BJ (cell line): ENCODE measurements at regions not wholly inside any gene's neighbourhood (a gene's known extent, or its start where the extent isn't known, plus 50 kb on each side); places are given as distances from the start of the nearest gene placed in this dataset.

Experiments used
- CTCF ChIA-PET: fragments of 350-600 bp; formaldehyde crosslinking; extraction: SDS; loops from one replicate; lab custom pipeline; 2021; ENCODE audit warnings: antibody characterized with exemption, inconsistent platforms; lab: Yijun Ruan, JAX
- POLR2A ChIA-PET: fragments of 300-600 bp; sonication (Branson Sonifier 250); formaldehyde crosslinking; extraction: SDS; loops from one replicate; lab custom pipeline; 2021; ENCODE audit warnings: antibody characterized with exemption; lab: Charles Lee
- DNase-seq: peaks from one replicate; pipeline ENCODE4 v3.0.0-alpha.2; 2011; ENCODE audit warnings: low read depth
- H3K27me3 ChIP-seq: 2 replicates; pipeline ENCODE4 v1.6.0; 2011; ENCODE audit warnings: low read length; ENCODE audit not compliant: control insufficient read depth, insufficient read depth
- H3K36me3 ChIP-seq: 2 replicates; pipeline ENCODE4 v1.5.1; 2011; ENCODE audit warnings: low read length; ENCODE audit not compliant: control insufficient read depth, insufficient read depth
- H3K4me3 ChIP-seq: 2 replicates; pipeline ENCODE4 v1.5.1; 2011; ENCODE audit warnings: low read depth, mild to moderate bottlenecking, control low read depth, low read length
- TF ChIP-seq, protein P1 (sequence below): IDR thresholded peaks from 2 replicates; pipeline ENCODE4 v1.5.1; 2011; ENCODE audit warnings: low read depth, mild to moderate bottlenecking, control low read depth, inconsistent platforms, low read length, moderate library complexity; ENCODE audit not compliant: insufficient read depth

DNA sequence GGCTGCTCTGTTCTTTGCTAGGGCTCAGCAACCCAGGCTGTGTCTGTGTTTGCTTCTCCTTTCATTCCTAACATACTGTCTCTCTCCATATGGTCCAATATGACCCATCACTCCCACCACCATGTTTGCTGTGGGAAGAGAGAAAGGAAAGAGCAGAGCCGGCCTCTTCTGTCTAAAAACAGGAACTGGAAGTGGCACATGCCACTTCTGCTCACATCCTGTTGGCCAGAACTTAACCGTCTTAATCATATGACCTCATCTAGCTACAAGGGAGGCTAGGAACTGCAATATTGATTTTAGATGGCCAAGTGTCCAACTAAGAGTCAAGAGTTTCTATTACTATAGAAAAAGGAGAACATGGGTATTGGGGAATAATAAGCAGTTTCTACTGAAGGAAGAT is 212.5 kb upstream of the CHD6 start:
- TF ChIP-seq, protein P1, sequence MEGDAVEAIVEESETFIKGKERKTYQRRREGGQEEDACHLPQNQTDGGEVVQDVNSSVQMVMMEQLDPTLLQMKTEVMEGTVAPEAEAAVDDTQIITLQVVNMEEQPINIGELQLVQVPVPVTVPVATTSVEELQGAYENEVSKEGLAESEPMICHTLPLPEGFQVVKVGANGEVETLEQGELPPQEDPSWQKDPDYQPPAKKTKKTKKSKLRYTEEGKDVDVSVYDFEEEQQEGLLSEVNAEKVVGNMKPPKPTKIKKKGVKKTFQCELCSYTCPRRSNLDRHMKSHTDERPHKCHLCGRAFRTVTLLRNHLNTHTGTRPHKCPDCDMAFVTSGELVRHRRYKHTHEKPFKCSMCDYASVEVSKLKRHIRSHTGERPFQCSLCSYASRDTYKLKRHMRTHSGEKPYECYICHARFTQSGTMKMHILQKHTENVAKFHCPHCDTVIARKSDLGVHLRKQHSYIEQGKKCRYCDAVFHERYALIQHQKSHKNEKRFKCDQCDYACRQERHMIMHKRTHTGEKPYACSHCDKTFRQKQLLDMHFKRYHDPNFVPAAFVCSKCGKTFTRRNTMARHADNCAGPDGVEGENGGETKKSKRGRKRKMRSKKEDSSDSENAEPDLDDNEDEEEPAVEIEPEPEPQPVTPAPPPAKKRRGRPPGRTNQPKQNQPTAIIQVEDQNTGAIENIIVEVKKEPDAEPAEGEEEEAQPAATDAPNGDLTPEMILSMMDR = no peak
- DNase-seq = no peak
- Histone ChIP-seq H3K36me3 (no peaks in the 10 kb centered on the region), H3K4me3 (no peak overlapping the region), H3K27me3 (no peaks in the 10 kb centered on the region)
- ChIA-PET POLR2A (no interaction called here), CTCF (interaction anchor here (1.0 kb wide), 1 partner anchor 8 kb away, joined by 3 read pairs; no protein-coding TSS in a partner anchor)

- CTCF ChIA-PET = no interaction called here
- no peak overlapping the region for H3K4me3 ChIP-seq
- POLR2A ChIA-PET = no interaction called here
- DNase-seq = no peak
- H3K27me3 ChIP-seq = no peaks in the 10 kb centered on the region
- TF ChIP-seq, protein P1 = no peak
- no peaks in the 10 kb centered on the region for H3K36me3 ChIP-seq
Measured at GRCh38 chr20:41819436-41819835, 201.3 kb upstream of the CHD6 start.

GRCh38 chr20:41818991-41819390 is 200.8 kb upstream of the CHD6 start:
- no peak for DNase-seq
- Histone ChIP-seq H3K27me3 (no peaks in the 10 kb centered on the region), H3K4me3 (no peak overlapping the region), H3K36me3 (no peaks in the 10 kb centered on the region)
- CTCF ChIA-PET = interaction anchor here (0.6 kb wide), 1 partner anchor 30 kb away, joined by 3 read pairs; no protein-coding TSS in a partner anchor
- POLR2A ChIA-PET = no interaction called here
- TF ChIP-seq, protein P1 = no peak

DNA sequence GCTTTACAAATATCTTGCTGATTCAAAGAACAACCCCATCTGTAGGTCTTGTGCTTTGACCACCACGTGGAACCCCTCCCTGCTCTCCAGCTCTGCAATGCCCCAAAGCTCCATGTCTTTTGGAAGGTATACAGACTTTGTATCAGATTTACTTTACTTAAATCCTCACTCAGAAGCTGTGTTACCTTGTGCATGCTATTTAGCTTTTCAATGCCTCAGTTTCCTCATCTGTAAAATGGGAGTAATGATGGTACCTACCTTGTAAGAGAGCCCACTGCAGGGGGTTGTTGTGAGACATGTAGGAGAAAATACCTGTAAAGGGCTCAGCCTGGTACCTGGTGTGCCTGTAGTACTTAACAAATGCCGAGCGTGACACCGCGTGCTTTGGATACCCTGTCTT is 200.2 kb upstream of the CHD6 start:
- H3K27me3 ChIP-seq = no peaks in the 10 kb centered on the region
- CTCF ChIA-PET = interaction anchor here (0.6 kb wide), 1 partner anchor 29 kb away, joined by 3 read pairs; no protein-coding TSS in a partner anchor
- TF ChIP-seq, protein P1 = no peak
- no peaks in the 10 kb centered on the region for H3K36me3 ChIP-seq
- DNase-seq = no peak
- no peak overlapping the region for H3K4me3 ChIP-seq
- POLR2A ChIA-PET = no interaction called here

- Histone ChIP-seq H3K36me3 (no peaks in the 10 kb centered on the region), H3K4me3 (no peak overlapping the region), H3K27me3 (no peaks in the 10 kb centered on the region)
- TF ChIP-seq, protein P1 = no peak
- no peak for DNase-seq
- POLR2A ChIA-PET = no interaction called here
- CTCF ChIA-PET = no interaction called here
Measured at GRCh38 chr20:41811456-41811855, 193.3 kb upstream of the CHD6 start.
